ENCODE measurements at regions not wholly inside any gene's neighbourhood (a gene's known extent, or its start where the extent isn't known, plus 50 kb on each side); places are given as distances from the start of the nearest gene placed in this dataset.

DNA sequence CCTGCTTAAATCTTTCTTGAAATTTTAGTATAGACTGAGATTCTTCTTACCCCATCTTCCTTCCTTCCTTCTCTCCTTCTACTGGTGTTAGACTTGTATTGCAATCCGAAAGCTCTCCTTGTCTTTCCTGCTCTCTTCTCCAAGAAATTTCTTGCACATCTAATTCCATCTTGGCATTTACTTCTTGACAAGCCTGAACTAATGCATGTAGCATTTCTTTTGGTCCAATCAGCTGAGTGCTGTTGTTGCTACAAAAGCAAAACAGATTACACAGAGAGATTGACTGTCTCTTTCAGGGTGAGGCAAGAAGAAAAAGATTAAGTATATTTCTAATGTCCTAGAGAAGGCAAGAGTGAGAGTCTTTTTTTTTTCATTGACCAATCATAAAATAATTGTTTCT is 51.6 kb upstream of the MAP1B start:
- DNase-seq = no peak

All from occipital lobe (tissue), 1 donor.